ENCODE measurements at regions not wholly inside any gene's neighbourhood (a gene's known extent, or its start where the extent isn't known, plus 50 kb on each side); places are given as distances from the start of the nearest gene placed in this dataset.
A peak's percentile ranks its signal among the peaks of the same experiment; 100 is the strongest.

GRCh38 chr9:12934545-12935272 lies 159.9 kb downstream of the LURAP1L start:
- no peak for DNase-seq

GRCh38 chr9:12935714-12936113 lies 160.9 kb downstream of the LURAP1L start:
- DNase-seq: no peak

DNA sequence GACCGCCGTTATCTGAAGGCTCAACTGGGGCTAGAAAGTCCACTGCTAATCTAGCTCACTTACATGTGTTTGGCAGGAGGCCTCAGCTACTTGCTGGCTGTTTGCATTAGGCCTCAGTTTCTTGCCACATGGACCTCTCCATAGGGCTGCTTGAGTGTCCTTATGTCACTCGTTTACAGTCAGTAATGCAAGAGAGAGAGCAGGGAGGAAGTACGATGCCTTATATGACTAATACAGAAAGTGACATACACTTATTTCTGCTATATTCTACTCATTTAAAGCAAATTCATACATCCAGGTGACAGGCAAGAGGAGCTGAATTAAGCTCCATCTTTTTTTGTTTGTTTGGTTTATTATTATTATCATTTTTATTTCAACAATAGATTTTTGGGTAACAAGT lies 179.6 kb downstream of the LURAP1L start:
- DNase-seq: no peak

DNA sequence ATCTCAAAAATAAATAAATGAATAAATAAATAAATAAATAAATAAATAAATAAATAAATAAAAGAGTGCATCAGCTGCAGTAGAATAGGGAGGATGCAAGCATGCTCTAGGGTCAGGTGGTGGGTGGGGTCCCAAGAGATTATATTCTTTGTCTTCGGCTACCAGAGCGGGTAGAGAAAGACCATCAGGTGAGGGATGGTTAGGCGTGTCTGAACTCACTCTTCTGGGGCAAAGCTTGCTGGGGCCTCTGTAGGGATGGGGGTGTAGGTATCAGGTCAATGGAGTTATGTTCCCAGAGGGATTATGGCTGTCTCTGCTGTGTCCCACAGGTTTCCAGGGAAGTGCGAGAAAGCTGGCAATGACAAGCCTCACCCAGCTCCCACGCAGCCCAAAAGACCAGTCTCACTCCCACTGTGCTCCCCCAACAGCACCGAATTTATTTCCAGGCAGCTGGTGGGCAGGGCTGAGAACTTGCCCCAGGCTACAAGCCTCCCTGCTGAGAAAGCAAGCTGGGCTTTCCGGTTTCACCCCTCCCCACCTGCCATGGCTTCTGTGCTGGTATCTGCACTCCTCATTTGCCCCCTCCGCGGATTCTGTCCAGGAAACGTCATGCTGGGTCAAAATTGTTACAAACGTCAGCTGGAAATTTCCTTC lies 180.8 kb downstream of the LURAP1L start:
- no peak for DNase-seq

GRCh38 chr9:12956261-12956660 lies 181.4 kb downstream of the LURAP1L start:
- DNase-seq: no peak

DNA sequence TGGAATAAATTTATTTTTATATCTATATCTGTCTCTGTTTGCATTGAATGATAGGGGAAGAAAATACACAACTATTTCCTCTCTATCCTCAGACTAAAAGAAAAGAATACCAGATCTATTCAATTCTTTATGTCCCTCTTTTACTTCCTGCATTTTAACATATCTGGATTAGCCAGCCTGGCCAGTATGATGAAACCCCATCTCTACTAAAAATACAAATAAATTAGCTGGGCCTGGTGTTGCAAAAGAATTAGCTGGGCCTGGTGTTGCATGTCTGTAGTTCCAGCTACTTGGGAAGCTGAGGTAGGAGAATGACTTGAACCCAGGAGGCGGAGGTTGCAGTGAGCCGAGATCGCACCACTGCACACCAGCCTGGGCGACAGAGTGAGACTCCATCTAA lies 182.0 kb downstream of the LURAP1L start:
- no peak for DNase-seq

DNA sequence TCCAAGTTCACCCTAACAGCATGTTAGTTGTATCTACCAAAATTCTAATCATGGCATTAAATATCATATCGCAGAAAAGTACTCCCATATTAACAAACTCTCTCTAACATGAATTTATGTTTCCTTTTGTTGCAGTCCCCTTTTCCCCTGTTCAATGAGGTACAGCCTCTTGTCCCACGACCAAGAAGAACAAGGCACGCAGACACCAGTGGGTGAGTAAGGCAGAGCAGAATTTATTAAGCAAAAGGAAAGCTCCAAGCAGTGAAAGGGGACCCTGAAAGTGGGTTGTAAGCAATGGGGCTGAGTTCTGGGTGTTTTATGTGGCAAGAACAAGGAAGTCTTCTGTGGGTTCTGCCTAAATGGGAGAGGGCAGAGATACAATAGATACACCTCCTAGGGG lies 183.5 kb downstream of the LURAP1L start:
- DNase-seq: no peak

GRCh38 chr9:12958708-12959107 lies 183.9 kb downstream of the LURAP1L start:
- no peak for DNase-seq

DNA sequence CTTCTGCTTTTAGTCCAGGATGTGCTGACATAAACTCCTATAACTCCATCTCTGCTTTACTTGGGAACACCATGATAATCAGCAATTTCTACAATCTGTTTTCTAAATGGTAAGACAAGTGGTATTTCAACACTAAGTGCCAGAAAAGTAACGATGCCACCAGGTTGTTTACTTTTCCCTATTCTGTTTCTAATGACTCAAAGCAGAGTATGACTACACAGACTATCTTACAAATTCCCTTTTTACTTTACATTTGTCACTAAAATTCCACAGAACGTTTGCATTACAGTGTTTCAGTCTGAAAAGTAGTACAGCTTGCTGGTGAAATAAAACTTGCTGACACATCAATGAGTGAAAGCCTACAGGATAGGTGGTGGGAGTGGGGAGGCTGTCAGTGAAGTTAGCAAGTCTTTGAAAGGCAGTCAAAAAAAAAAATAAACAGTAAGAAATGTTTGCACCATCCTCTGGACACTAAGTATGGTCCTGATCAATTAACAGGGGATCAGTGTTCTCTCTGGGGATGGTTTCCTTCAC lies 186.5 kb downstream of the LURAP1L start:
- no peak for DNase-seq

- no peak for DNase-seq
These were observed 188.7 kb downstream of the LURAP1L start for GRCh38 chr9:12963537-12963936.

DNA sequence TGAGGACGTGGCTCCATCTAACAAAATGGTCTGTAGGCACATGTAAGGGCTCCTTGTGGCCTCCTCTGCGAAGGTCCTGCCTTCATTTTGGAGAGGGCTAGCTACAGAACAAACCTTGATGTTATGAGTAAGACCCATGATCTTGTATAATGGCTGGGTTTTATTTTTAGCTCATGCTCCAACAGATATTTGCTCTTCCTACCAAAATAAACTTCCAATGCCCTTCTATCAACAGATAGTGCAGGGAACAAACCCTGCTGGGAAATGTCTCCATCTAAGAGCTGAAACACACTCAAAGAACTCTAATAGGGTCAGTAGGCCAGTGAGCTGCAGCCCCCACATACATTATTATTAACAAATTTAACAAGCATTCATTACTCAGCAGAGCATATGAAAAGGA lies 189.5 kb downstream of the LURAP1L start:
- DNase-seq: no peak

DNA sequence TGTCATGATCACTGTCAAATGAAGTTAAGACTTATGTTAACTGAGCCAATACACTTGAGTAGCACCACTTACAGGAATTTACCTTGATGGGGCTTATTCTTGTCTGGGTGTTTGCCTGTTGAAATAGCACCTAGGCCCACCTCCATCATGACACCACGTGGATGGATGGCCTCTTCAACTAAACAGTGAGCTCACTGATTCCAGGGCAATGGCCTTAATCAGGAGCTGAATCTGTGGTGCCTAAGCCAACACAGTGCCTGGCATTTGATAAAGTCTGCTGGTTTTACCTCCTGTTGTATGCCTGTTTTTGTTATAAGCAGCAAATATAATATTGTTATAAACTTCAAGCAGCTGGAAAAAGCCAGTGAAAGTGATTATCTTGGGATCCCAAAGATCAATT lies 190.5 kb downstream of the LURAP1L start:
- no peak for DNase-seq

- no peak for DNase-seq
These were observed 193.3 kb downstream of the LURAP1L start for GRCh38 chr9:12968093-12968492.

DNA sequence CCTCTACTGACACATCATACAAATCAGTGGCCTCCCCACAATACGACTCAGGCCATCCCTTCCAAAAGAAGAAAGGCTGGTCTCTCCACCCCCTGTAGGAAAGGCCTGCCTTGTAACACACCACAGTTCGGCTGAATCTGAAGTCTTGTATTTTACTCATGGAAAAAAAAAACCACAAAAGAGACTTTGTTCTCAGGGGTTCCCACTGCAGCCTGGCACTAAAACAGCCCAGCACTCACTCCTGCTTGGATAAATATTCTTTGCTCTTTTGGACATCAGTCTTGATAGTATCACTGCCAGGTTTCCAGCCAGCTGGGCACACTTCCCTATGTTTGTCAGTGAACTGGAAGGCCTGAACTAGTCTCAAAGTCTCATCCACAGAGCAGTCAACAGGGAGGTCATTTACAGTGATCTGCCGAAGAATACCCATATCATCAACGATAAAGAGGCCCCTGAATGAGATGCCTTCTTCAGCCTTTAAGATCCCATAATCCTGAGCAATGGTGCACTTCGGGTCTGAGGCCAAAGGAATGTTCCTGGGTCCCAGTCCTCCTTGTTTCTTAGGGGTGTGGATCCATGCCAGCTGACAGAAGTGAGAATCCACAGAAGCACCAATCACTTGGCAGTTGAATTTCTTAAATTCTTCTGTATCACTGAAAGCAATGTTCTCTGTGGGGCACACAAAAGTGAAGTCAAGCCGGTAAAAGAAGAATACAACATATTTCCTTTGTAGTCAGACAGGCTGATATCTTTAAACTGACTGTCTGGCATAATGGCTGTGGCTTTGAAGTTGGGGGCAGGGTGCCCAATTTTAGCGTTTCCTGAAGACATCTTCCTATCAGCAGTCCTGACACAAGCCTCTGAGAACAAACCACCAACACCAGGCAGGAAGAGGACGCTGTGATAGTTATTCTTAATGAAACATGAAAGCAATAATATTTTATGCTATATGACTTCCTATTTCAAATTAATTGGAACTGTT lies 198.1 kb downstream of the LURAP1L start:
- DNase-seq: no peak

DNA sequence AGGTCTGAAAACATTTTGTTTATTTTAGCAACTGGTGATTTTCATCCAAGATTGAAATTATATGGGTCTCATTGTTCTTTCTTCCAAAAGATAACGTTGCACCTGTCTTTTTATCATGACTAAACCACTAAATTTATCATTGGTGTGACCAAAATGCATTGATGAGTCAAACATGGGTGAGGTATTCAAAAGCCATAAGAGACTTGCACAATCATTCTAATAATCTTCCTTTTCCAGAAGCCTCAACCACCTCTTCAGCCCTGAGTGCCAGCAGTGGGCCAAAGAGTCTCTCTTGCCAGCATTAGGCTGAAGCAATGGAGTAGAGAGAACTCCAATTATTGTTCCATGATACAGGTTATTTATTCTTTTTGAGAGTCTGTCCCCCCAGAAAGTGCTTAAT lies 198.9 kb downstream of the LURAP1L start:
- DNase-seq: no peak

- DNase-seq: no peak
These were observed 199.9 kb downstream of the LURAP1L start for GRCh38 chr9:12974671-12975070.

DNA sequence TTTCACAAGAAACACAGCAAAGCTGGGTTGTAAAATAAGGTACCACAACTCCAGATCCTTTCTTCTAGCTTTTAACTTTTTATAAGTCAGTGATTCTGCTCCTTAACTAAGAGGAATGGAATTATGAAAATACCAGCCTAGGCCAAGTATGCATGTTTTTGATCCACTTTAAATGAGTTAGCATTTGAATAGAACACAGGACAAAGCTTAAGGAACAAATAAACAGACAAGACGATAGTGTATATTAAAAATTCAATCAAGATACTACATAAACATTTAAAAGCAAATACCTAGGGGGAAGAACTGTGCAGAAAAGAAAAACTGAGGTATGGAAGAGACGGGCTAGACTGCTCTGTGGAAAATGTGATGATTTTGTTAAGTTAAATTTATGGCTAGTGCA lies 200.7 kb downstream of the LURAP1L start:
- DNase-seq: no peak

GRCh38 chr9:12980085-12980851 lies 205.4 kb downstream of the LURAP1L start:
- DNase-seq: no peak

DNA sequence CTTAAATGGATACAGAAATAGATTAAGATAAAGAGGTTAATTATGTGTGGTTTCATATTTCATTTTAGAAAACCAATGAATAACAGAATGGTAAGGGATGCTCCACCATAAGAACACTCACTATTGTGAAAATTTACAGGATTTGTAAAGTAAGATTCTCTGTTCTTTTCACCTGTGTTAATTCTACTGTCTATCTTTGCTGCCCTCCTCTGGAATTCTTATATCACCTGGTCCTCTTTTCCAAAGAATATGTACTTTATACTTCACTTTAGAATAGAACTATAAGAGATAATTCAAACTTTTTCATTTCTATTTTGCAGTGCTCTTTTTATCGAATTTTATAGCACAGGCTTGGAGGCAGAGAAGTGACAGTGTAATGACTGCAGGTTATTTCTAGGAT lies 213.4 kb downstream of the LURAP1L start:
- DNase-seq: no peak

GRCh38 chr9:12989669-12990068 lies 214.8 kb downstream of the LURAP1L start:
- DNase-seq: peak; percentile 6

DNA sequence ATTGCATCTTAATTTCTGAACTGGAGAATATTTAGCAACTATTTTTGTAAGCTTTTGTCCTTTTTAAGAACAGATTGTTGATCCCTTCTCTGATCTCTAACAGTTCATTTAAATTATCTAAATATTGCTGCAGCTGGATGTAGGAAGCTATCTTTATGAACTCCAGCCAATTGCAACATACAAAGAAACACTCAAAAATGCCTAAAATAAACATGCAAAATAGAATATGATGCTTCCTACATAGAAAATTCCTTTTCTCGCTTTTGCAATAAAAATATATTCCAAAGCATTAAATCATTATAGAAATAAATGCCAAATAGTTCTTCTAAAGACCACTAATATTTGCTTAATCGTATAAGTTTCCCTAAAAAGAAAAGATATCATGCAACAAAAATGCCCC lies 218.6 kb downstream of the LURAP1L start:
- no peak for DNase-seq

- DNase-seq: no peak
These were observed 222.2 kb downstream of the LURAP1L start for GRCh38 chr9:12997009-12997408.

All from NCI-H82 (cell line).